Sigmoid colon (tissue), 4 donors: ENCODE measurements at regions not wholly inside any gene's neighbourhood (a gene's known extent, or its start where the extent isn't known, plus 50 kb on each side); places are given as distances from the start of the nearest gene placed in this dataset.

Experiments used
- EP300 ChIP-seq, 4 donors: sonication (generic); formaldehyde crosslinking; IDR thresholded peaks; one replicate each; pipeline ENCODE4 v1.6.1; 2017; ENCODE audit warnings: antibody characterized with exemption in 4 of 4
- POLR2A ChIP-seq, 2 donors: fragments of 450-650 bp; IDR thresholded peaks; one replicate each; pipeline ENCODE4 v1.6.1; 2016; ENCODE audit warnings: antibody characterized with exemption in 2 of 2, mild to moderate bottlenecking in 2 of 2, moderate library complexity in 2 of 2
- POLR2AphosphoS5 ChIP-seq, 4 donors: sonication (generic); formaldehyde crosslinking; IDR thresholded peaks; one replicate each; pipeline ENCODE4 v1.6.1; 2017; ENCODE audit warnings: antibody characterized with exemption in 4 of 4
- TF ChIP-seq, protein P1 (sequence below), 4 experiments: fragments of 450-650 bp in 3 of 4; fragments of 200-600 bp in 1 of 4; IDR thresholded peaks; one replicate each; pipeline ENCODE4 v1.5.1; 2016 to 2019; ENCODE audit warnings: antibody characterized with exemption in 4 of 4, mild to moderate bottlenecking in 3 of 4, moderate library complexity in 2 of 4

DNA sequence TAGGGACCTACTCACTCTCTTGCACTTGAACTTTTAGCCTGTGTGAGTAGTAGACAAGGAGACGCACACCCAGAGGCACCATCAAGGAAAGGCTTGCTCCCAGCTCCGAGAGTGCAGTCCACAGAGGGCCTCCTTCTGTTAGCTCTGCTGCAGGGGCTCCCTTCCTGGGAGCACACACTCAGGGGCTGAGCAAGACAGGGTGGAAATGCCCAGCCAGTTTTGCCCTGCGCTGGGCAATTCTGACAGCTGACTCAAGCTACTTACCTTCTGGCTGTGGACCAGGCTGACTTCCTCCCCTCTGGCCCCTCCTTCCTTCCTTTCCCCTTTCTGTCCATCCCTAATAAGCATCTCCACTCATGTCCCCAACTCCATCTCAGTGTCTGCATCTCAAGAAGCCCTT, 449.1 kb downstream of the PTPRU start:
- TF ChIP-seq, protein P1, sequence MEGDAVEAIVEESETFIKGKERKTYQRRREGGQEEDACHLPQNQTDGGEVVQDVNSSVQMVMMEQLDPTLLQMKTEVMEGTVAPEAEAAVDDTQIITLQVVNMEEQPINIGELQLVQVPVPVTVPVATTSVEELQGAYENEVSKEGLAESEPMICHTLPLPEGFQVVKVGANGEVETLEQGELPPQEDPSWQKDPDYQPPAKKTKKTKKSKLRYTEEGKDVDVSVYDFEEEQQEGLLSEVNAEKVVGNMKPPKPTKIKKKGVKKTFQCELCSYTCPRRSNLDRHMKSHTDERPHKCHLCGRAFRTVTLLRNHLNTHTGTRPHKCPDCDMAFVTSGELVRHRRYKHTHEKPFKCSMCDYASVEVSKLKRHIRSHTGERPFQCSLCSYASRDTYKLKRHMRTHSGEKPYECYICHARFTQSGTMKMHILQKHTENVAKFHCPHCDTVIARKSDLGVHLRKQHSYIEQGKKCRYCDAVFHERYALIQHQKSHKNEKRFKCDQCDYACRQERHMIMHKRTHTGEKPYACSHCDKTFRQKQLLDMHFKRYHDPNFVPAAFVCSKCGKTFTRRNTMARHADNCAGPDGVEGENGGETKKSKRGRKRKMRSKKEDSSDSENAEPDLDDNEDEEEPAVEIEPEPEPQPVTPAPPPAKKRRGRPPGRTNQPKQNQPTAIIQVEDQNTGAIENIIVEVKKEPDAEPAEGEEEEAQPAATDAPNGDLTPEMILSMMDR (IDR thresholded peaks at IDR 0.05): no peak
- TF ChIP-seq POLR2A (IDR thresholded peaks at IDR 0.05): no peak
- no peak for TF ChIP-seq POLR2AphosphoS5 (IDR thresholded peaks at IDR 0.05)
- TF ChIP-seq EP300 (IDR thresholded peaks at IDR 0.05): no peak
